ENCODE measurements at regions not wholly inside any gene's neighbourhood (a gene's known extent, or its start where the extent isn't known, plus 50 kb on each side); places are given as distances from the start of the nearest gene placed in this dataset.
"Not testable (repeated sequence)": the region's sequence is repeated elsewhere in the genome, so short reads cannot be mapped to it uniquely, and the experiment has no call there.

DNA sequence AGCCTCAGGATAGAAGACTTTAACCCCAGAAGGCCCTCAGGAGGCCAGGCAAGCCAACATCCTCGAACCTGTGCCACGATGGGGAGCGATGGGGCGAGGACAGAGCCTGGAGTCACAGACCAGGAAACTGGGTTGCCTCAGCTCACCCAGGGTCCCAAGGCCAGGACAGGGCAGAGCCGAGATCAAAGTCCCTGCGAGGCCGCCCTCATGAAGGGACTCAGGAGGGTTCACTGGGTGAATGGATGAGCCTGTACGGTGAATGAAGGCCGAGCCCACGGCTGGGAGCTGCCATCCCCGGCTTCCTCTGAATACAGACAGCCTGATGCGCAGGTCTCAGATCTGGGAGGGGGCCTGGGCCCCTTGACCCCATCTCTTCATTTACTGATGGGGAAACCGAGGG, 170.1 kb upstream of the FOXD4L5 start:
- not testable (repeated sequence) for H3K4me2 ChIP-seq (ENCODE audit: low read depth, low read length); H3K4me3 ChIP-seq (ENCODE audit: low read length); H3K9ac ChIP-seq (ENCODE audit: low read length); H2AFZ ChIP-seq (ENCODE audit: low read length); H3K9me3 ChIP-seq (replicated peaks; ENCODE audit: insufficient read depth, low read length); H3K27ac ChIP-seq (ENCODE audit: low read length); H3K36me3 ChIP-seq (replicated peaks; ENCODE audit: insufficient read depth, low read length); H3K9me2 ChIP-seq (replicated peaks; ENCODE audit: insufficient read depth, low read length); H3K79me2 ChIP-seq (ENCODE audit: low read length); H3K27me3 ChIP-seq (replicated peaks; ENCODE audit: insufficient read depth, low read length); DNase-seq; H4K20me1 ChIP-seq (ENCODE audit: insufficient read depth, low read length); H3K4me1 ChIP-seq (ENCODE audit: low read length); H3F3A ChIP-seq (ENCODE audit: insufficient read depth, low read length)

DNA sequence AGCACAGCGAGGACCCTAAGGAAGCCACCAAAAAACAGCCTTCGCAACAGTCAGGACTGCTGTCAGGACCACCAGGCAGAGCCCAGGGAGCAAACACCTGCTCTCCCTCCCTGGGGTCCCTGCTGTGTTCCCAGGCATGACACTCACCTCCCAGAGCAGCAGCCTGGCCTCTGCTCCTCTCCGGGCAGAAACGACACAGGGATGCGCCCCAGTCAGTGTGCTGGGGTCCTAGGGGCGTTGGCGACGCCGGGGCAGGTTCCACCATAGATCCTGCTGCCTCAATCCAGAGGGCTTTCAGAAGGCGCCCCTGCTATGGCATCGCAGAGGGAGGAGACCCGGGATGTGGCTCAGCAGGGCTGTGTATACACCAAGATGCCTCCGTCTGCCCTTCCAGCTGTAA, 169.7 kb upstream of the FOXD4L5 start:
- H3K9me2 ChIP-seq (replicated peaks; ENCODE audit: insufficient read depth, low read length); H3K9ac ChIP-seq (ENCODE audit: low read length); H3K4me2 ChIP-seq (ENCODE audit: low read depth, low read length); DNase-seq; H3K4me1 ChIP-seq (ENCODE audit: low read length); H3K4me3 ChIP-seq (ENCODE audit: low read length); H3K27ac ChIP-seq (ENCODE audit: low read length); H4K20me1 ChIP-seq (ENCODE audit: insufficient read depth, low read length); H2AFZ ChIP-seq (ENCODE audit: low read length); H3F3A ChIP-seq (ENCODE audit: insufficient read depth, low read length); H3K79me2 ChIP-seq (ENCODE audit: low read length); H3K27me3 ChIP-seq (replicated peaks; ENCODE audit: insufficient read depth, low read length); H3K36me3 ChIP-seq (replicated peaks; ENCODE audit: insufficient read depth, low read length); H3K9me3 ChIP-seq (replicated peaks; ENCODE audit: insufficient read depth, low read length): not testable (repeated sequence)

DNA sequence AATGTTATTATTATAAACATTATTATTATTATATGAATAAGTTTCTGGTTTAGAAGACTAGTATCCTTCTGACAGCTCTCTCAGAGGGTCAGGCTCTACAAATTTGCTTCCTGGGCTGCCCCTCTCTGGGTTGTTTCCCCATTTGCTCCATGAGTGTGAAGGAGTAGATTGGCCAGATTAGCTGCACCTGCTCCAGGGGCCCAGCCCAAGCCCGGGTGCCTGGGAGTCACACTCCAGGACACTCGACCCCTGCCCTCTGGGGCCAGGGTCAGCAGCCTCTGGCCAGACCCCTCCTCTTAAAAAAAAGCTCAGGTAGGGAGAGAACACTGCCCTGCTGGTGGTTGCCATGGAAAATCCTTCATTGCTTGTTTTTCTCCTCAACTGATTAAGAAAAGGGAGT, 169.0 kb upstream of the FOXD4L5 start:
- H3K9me2 ChIP-seq (replicated peaks; ENCODE audit: insufficient read depth, low read length); H3K9ac ChIP-seq (ENCODE audit: low read length); H3K79me2 ChIP-seq (ENCODE audit: low read length); H3K4me2 ChIP-seq (ENCODE audit: low read depth, low read length); H4K20me1 ChIP-seq (ENCODE audit: insufficient read depth, low read length); DNase-seq; H3K27me3 ChIP-seq (replicated peaks; ENCODE audit: insufficient read depth, low read length); H2AFZ ChIP-seq (ENCODE audit: low read length); H3K4me1 ChIP-seq (ENCODE audit: low read length); H3K9me3 ChIP-seq (replicated peaks; ENCODE audit: insufficient read depth, low read length); H3K4me3 ChIP-seq (ENCODE audit: low read length); H3F3A ChIP-seq (ENCODE audit: insufficient read depth, low read length); H3K36me3 ChIP-seq (replicated peaks; ENCODE audit: insufficient read depth, low read length); H3K27ac ChIP-seq (ENCODE audit: low read length): not testable (repeated sequence)

DNA sequence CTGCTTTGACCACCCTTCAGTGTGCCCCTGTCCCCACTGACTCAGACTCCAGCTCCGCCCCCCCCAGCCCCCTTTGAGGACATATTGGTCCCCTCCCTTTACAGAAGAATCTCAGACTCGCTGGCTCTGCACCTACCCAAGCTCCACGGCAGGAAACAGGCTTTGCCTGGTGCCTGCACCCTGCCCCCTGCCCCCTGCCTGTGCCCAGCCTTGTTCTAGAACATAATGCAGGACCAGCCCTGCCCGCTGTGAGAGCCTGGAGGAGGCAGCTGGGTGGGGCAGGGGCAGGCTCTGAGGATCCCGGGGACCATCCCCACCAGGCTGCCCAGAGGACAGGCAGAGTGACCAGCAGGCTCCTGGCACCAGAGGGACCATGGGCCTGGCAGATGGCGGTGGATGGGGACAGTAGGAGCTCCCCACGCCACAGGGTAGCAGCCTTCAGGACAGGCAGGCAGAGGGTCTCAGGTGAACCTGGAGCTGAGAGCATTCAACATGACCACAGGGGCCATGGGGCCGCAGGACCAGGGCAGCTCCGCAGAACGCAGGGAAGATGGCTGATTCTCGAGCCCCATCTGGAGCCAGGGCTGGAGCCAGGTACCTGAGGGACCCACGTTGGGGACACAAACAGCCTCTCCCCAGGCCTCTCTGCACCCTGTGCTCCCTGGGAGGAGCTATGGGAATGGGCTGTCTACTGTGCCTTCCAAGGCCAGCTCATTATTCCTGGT, 165.0 kb upstream of the FOXD4L5 start:
- not testable (repeated sequence) for H3K9me2 ChIP-seq (replicated peaks; ENCODE audit: insufficient read depth, low read length); H3K9me3 ChIP-seq (replicated peaks; ENCODE audit: insufficient read depth, low read length); H3K4me3 ChIP-seq (ENCODE audit: low read length); H4K20me1 ChIP-seq (ENCODE audit: insufficient read depth, low read length); H3K79me2 ChIP-seq (ENCODE audit: low read length); H3K36me3 ChIP-seq (replicated peaks; ENCODE audit: insufficient read depth, low read length); H3K27me3 ChIP-seq (replicated peaks; ENCODE audit: insufficient read depth, low read length); H3K4me1 ChIP-seq (ENCODE audit: low read length); H3K4me2 ChIP-seq (ENCODE audit: low read depth, low read length); H3K27ac ChIP-seq (ENCODE audit: low read length); H3K9ac ChIP-seq (ENCODE audit: low read length); DNase-seq; H2AFZ ChIP-seq (ENCODE audit: low read length); H3F3A ChIP-seq (ENCODE audit: insufficient read depth, low read length)

DNA sequence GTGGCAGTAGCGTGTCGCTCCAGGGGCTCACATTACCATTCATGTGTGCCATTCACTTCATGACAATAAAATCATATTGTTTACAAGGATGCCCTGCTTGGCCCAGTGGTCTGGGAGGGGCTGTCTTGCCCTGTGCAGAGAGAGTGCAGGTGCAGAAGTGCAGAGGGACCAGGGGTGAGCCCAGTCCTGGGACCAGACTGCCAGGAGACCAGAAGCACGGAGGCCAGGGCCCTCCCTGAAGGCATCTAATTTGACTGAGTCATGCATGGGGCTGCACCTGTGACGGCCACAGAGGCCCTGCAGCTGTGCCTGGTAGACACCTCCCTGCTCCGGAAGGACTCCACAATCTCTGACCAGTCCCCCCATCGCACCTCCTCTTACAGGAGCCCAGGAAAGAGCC, 164.4 kb upstream of the FOXD4L5 start:
- Histone ChIP-seq H3K27ac (ENCODE audit: low read length) (no peak overlapping the region), H3K9me3 (replicated peaks; ENCODE audit: insufficient read depth, low read length) (no peaks in the 10 kb centered on the region), H3K27me3 (replicated peaks; ENCODE audit: insufficient read depth, low read length) (no peaks in the 10 kb centered on the region), H3K9ac (ENCODE audit: low read length) (no peak overlapping the region), H3K9me2 (replicated peaks; ENCODE audit: insufficient read depth, low read length) (no peaks in the 10 kb centered on the region), H3F3A (ENCODE audit: insufficient read depth, low read length) (no peaks in the 10 kb centered on the region), H3K4me1 (ENCODE audit: low read length) (no peaks in the 10 kb centered on the region), H3K36me3 (replicated peaks; ENCODE audit: insufficient read depth, low read length) (no peaks in the 10 kb centered on the region), H4K20me1 (ENCODE audit: insufficient read depth, low read length) (no peaks in the 10 kb centered on the region), H2AFZ (ENCODE audit: low read length) (no peak overlapping the region), H3K4me2 (ENCODE audit: low read depth, low read length) (no peak overlapping the region), H3K79me2 (ENCODE audit: low read length) (no peaks in the 10 kb centered on the region), H3K4me3 (ENCODE audit: low read length) (no peak overlapping the region)
- TF ChIP-seq EZH2 (optimal IDR thresholded peaks at IDR 0.05; ENCODE audit: low read depth, low read length) (no peak), EZH2phosphoT487 (IDR thresholded peaks at IDR 0.05; ENCODE audit: low read length) (no peak)
- TF ChIP-seq, protein P1, sequence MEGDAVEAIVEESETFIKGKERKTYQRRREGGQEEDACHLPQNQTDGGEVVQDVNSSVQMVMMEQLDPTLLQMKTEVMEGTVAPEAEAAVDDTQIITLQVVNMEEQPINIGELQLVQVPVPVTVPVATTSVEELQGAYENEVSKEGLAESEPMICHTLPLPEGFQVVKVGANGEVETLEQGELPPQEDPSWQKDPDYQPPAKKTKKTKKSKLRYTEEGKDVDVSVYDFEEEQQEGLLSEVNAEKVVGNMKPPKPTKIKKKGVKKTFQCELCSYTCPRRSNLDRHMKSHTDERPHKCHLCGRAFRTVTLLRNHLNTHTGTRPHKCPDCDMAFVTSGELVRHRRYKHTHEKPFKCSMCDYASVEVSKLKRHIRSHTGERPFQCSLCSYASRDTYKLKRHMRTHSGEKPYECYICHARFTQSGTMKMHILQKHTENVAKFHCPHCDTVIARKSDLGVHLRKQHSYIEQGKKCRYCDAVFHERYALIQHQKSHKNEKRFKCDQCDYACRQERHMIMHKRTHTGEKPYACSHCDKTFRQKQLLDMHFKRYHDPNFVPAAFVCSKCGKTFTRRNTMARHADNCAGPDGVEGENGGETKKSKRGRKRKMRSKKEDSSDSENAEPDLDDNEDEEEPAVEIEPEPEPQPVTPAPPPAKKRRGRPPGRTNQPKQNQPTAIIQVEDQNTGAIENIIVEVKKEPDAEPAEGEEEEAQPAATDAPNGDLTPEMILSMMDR (IDR thresholded peaks at IDR 0.05; ENCODE audit: low read length) = no peak
- no peak for DNase-seq

DNA sequence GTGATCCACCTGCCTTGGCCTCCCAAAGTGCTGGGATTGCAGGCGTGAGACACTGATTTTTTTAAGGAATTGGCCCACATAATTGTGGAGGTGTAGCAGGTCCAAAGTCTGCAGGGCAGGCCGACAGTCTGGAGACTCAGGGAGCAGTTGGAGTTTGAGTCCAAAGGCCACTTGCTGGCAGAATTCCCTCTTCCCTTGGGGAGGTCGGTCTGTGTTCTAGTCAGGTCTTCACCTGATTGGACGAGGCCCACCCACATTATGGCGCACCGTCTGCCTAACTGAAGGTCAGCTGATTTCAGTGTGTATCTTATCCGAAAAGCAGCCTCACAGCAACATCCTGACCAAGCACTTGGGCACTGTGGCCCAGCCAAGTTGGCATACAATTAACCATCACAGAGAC, 162.1 kb upstream of the FOXD4L5 start:
- H3K4me2 ChIP-seq (ENCODE audit: low read depth, low read length); H3K27me3 ChIP-seq (replicated peaks; ENCODE audit: insufficient read depth, low read length); H3K4me3 ChIP-seq (ENCODE audit: low read length); H4K20me1 ChIP-seq (ENCODE audit: insufficient read depth, low read length); H3K36me3 ChIP-seq (replicated peaks; ENCODE audit: insufficient read depth, low read length); H3F3A ChIP-seq (ENCODE audit: insufficient read depth, low read length); H3K9me3 ChIP-seq (replicated peaks; ENCODE audit: insufficient read depth, low read length); H3K9me2 ChIP-seq (replicated peaks; ENCODE audit: insufficient read depth, low read length); DNase-seq; H3K9ac ChIP-seq (ENCODE audit: low read length); H3K4me1 ChIP-seq (ENCODE audit: low read length); H3K79me2 ChIP-seq (ENCODE audit: low read length); H3K27ac ChIP-seq (ENCODE audit: low read length); H2AFZ ChIP-seq (ENCODE audit: low read length): not testable (repeated sequence)

DNA sequence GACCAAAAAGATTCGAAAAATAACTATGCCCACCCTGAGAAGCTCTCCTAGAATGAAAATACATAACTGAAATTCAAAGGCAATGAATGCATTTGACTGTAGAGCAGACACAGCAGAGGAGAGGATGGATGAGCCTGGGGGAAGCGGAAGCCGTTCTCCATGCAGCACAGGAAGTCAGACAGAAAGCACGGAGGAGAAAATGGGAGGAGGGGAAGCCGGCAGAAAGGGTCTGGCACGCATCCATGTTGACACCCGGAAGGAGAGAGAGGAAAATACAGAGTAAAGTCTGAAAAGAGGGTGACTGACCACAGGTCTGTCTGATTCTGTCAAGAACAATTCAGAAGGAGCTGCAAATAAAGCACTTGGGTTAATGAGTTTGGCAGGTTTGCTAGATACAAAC, 161.0 kb upstream of the FOXD4L5 start:
- not testable (repeated sequence) for H3K4me2 ChIP-seq (ENCODE audit: low read depth, low read length); H3K4me3 ChIP-seq (ENCODE audit: low read length); H2AFZ ChIP-seq (ENCODE audit: low read length); H3F3A ChIP-seq (ENCODE audit: insufficient read depth, low read length); H3K27me3 ChIP-seq (replicated peaks; ENCODE audit: insufficient read depth, low read length); H3K4me1 ChIP-seq (ENCODE audit: low read length); H4K20me1 ChIP-seq (ENCODE audit: insufficient read depth, low read length); H3K9ac ChIP-seq (ENCODE audit: low read length); H3K79me2 ChIP-seq (ENCODE audit: low read length); H3K27ac ChIP-seq (ENCODE audit: low read length); H3K9me3 ChIP-seq (replicated peaks; ENCODE audit: insufficient read depth, low read length); DNase-seq; H3K9me2 ChIP-seq (replicated peaks; ENCODE audit: insufficient read depth, low read length); H3K36me3 ChIP-seq (replicated peaks; ENCODE audit: insufficient read depth, low read length)

All from MM.1S (cell line).